ENCODE measurements at regions not wholly inside any gene's neighbourhood (a gene's known extent, or its start where the extent isn't known, plus 50 kb on each side); places are given as distances from the start of the nearest gene placed in this dataset.

DNA sequence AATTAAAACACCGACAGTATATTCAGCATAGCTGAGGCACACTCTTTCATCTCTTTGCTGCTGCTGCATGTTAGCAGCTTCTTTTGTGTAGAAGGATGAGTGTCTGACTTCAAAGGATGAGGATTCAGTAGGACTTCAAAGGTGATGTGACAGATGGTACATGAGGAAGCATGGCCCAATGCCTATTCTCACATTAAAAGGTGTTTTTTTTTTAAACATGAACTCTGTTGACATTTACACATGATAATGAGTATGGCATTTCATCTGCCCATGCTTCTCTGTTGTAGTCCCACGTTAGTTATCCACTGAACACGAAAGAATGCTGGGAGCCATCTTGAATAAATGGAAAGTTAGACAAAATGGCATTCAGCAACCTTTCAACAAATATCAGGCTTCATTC lies 1950.8 kb upstream of the PIK3C3 start:
- POLR2A ChIA-PET (ENCODE audit: partially characterized antibody): no interaction called here
- H2BK12ac ChIP-seq (ENCODE audit: low read depth, low read length): no peak overlapping the region
- no peak overlapping the region for H2BK15ac ChIP-seq (ENCODE audit: low read length)
- H3K23me2 ChIP-seq (ENCODE audit: low read depth, low read length): no peaks in the 10 kb centered on the region
- no peaks in the 10 kb centered on the region for H3K79me2 ChIP-seq (ENCODE audit: control insufficient read depth in 1 of 2, insufficient read depth in 2 of 2, low read length in 2 of 2)
- FAIRE-seq (no peak), DNase-seq (ENCODE audit: low read depth in 1 of 2, low spot score in 2 of 2) (no peak)
- WGBS, 2 experiments (ENCODE audit: extremely low coverage in 1 of 2, insufficient coverage in 1 of 2, insufficient read length in 1 of 2, insufficient replicate concordance in 2 of 2, low coverage in 1 of 2, low lambda C conversion rate in 2 of 2, missing lambda C conversion rate in 1 of 2): 96% methylated on average over 3 of the region's 3 CpGs; no CpG with 5 or more reads in 1 of the 2 experiments
- H3K4me3 ChIP-seq (ENCODE audit: extremely low read depth in 1 of 4, insufficient read depth in 2 of 4, low read depth in 3 of 4, low read length in 4 of 4): no peak overlapping the region
- no peaks in the 10 kb centered on the region for H3K9me3 ChIP-seq (ENCODE audit: insufficient read depth in 2 of 2, low read depth in 1 of 2, low read length in 1 of 2)
- no peak overlapping the region for H4K91ac ChIP-seq (replicated peaks; ENCODE audit: insufficient read length, low read length)
- no peak overlapping the region for H2AK5ac ChIP-seq (ENCODE audit: low read depth, low read length)
- H3K23ac ChIP-seq (ENCODE audit: insufficient read length): no peak overlapping the region
- CTCF ChIA-PET (ENCODE audit: partially characterized antibody): no interaction called here
- H4K8ac ChIP-seq (ENCODE audit: extremely low read depth, insufficient read depth, low read length): no peak overlapping the region
- no peaks in the 10 kb centered on the region for H3K79me1 ChIP-seq (ENCODE audit: low read depth, low read length)
- H2AFZ ChIP-seq (ENCODE audit: low read length): no peak overlapping the region
- no peak overlapping the region for H2BK20ac ChIP-seq (ENCODE audit: low read length)
- H2BK120ac ChIP-seq (replicated peaks; ENCODE audit: low read depth, low read length): no peak overlapping the region
- H2BK5ac ChIP-seq (ENCODE audit: low read depth, low read length): no peak overlapping the region
- H3K4me2 ChIP-seq (ENCODE audit: insufficient read depth in 1 of 2, low read depth in 2 of 2, low read length in 2 of 2): no peak overlapping the region
- no peak overlapping the region for H3K27ac ChIP-seq (ENCODE audit: low read depth, low read length)
- no peak overlapping the region for H3K9ac ChIP-seq (replicated peaks in 1 of 4; ENCODE audit: extremely low read depth in 1 of 4, low read depth in 3 of 4, low read length in 3 of 4)
- no peak overlapping the region for H3K56ac ChIP-seq (replicated peaks; ENCODE audit: insufficient read length, low read depth, low read length)
- H3K36me3 ChIP-seq (ENCODE audit: control insufficient read depth in 2 of 4, insufficient read depth in 4 of 4, low read length in 3 of 4): no peaks in the 10 kb centered on the region
- H4K5ac ChIP-seq (ENCODE audit: insufficient read length, low read depth, low read length): no peak overlapping the region
- H4K20me1 ChIP-seq (replicated peaks in 1 of 2; ENCODE audit: control insufficient read depth in 1 of 2, insufficient read depth in 2 of 2, low read length in 2 of 2): no peaks in the 10 kb centered on the region
- no peak overlapping the region for H3K14ac ChIP-seq (ENCODE audit: insufficient read length)
- H3K4ac ChIP-seq (replicated peaks; ENCODE audit: insufficient read length, low read depth, low read length): no peak overlapping the region
- no peaks in the 10 kb centered on the region for H3K27me3 ChIP-seq (replicated peaks in 1 of 4; ENCODE audit: control insufficient read depth in 3 of 4, extremely low read depth in 1 of 4, insufficient read depth in 3 of 4, low read length in 3 of 4)
- H3K4me1 ChIP-seq (replicated peaks in 1 of 4; ENCODE audit: control insufficient read depth in 3 of 4, insufficient read depth in 4 of 4, low read length in 3 of 4): no peaks in the 10 kb centered on the region
- no peak overlapping the region for H3K18ac ChIP-seq (ENCODE audit: extremely low read depth, low read length)
- TF ChIP-seq SIN3A (conservative IDR thresholded peaks at IDR 0.05 in 1 of 2, IDR thresholded peaks at IDR 0.05 in 1 of 2; ENCODE audit: low read depth in 1 of 2, low read length in 2 of 2): no peak

Measured in H1 (cell line).